HL-60 (cell line): ENCODE measurements at regions not wholly inside any gene's neighbourhood (a gene's known extent, or its start where the extent isn't known, plus 50 kb on each side); places are given as distances from the start of the nearest gene placed in this dataset.

Experiments
- DNase-seq, 2 experiments: peaks; one replicate each; pipeline ENCODE4 v3.0.0-alpha.2; 2010 to 2020; ENCODE audit warnings: low read depth in 1 of 2, low spot score in 1 of 2
- H3K27ac ChIP-seq: fragments of 250-450 bp; sonication (Bioruptor Pico); replicated peaks from 2 replicates; pipeline ENCODE4 v1.5.1; 2020; ENCODE audit warnings: mild to moderate bottlenecking, moderate library complexity
- H3K27me3 ChIP-seq: fragments of 250-450 bp; sonication (Bioruptor Pico); 2 replicates; pipeline ENCODE4 v1.5.1; 2021; ENCODE audit warnings: mild to moderate bottlenecking, moderate library complexity; ENCODE audit not compliant: insufficient read depth, poor library complexity, severe bottlenecking
- H3K4me3 ChIP-seq: replicated peaks from 2 replicates; pipeline ENCODE4 v1.5.1; 2011; ENCODE audit warnings: mild to moderate bottlenecking, control low read depth, low read length; ENCODE audit not compliant: insufficient read depth
- GABPA ChIP-seq: IDR thresholded peaks from 2 replicates; pipeline ENCODE4 v1.6.1; 2012; ENCODE audit warnings: low read depth
- POLR2AphosphoS5 ChIP-seq: IDR thresholded peaks from 2 replicates; pipeline ENCODE4 v1.6.1; 2012; ENCODE audit warnings: low read depth
- REST ChIP-seq: IDR thresholded peaks from 2 replicates; pipeline ENCODE4 v1.6.1; 2012; ENCODE audit warnings: low read depth; ENCODE audit not compliant: insufficient replicate concordance
- SPI1 ChIP-seq: IDR thresholded peaks from 2 replicates; pipeline ENCODE4 v1.6.1; 2012; ENCODE audit warnings: low read depth, mild to moderate bottlenecking, borderline replicate concordance
- TF ChIP-seq, protein P1 (sequence below): IDR thresholded peaks from one replicate; pipeline ENCODE4 v1.5.1; 2011; ENCODE audit warnings: low read length, control low read depth, inconsistent platforms; ENCODE audit not compliant: insufficient read depth

DNA sequence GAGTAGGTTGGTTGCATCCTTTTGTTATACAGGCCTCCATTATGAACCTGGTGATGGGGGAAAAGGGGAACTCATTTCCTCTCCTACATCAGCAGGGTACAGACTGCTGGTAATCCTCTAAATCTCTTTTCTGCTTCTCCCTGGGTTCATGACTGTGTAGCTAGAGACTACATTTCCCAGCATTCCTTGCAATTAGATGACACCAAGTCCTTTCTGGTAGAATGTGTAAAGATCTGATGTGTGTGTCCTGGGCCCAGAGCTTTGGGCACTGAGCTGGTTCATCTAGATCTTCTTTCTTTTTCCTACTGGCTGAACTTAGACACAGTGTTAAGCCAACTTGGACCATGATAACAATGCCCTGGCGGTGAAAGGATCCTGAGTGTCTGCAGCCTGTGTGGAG, 104.7 kb upstream of the IFNGR1 start:
- no peaks in the 10 kb centered on the region for H3K27me3 ChIP-seq
- TF ChIP-seq SPI1 = peak; percentile 48
- TF ChIP-seq, protein P1, sequence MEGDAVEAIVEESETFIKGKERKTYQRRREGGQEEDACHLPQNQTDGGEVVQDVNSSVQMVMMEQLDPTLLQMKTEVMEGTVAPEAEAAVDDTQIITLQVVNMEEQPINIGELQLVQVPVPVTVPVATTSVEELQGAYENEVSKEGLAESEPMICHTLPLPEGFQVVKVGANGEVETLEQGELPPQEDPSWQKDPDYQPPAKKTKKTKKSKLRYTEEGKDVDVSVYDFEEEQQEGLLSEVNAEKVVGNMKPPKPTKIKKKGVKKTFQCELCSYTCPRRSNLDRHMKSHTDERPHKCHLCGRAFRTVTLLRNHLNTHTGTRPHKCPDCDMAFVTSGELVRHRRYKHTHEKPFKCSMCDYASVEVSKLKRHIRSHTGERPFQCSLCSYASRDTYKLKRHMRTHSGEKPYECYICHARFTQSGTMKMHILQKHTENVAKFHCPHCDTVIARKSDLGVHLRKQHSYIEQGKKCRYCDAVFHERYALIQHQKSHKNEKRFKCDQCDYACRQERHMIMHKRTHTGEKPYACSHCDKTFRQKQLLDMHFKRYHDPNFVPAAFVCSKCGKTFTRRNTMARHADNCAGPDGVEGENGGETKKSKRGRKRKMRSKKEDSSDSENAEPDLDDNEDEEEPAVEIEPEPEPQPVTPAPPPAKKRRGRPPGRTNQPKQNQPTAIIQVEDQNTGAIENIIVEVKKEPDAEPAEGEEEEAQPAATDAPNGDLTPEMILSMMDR = no peak
- TF ChIP-seq REST = no peak
- no peak for TF ChIP-seq POLR2AphosphoS5
- no peak for TF ChIP-seq GABPA
- no peak overlapping the region for H3K27ac ChIP-seq
- no peak overlapping the region for H3K4me3 ChIP-seq
- DNase-seq = no peak

GRCh38 chr6:137320271-137320670, 101.1 kb upstream of the IFNGR1 start:
- TF ChIP-seq POLR2AphosphoS5 = no peak
- TF ChIP-seq REST = no peak
- TF ChIP-seq GABPA = no peak
- TF ChIP-seq SPI1 = no peak
- TF ChIP-seq, protein P1 = no peak
- no peaks in the 10 kb centered on the region for H3K27me3 ChIP-seq
- no peak overlapping the region for H3K4me3 ChIP-seq
- no peak overlapping the region for H3K27ac ChIP-seq
- no peak for DNase-seq

DNA sequence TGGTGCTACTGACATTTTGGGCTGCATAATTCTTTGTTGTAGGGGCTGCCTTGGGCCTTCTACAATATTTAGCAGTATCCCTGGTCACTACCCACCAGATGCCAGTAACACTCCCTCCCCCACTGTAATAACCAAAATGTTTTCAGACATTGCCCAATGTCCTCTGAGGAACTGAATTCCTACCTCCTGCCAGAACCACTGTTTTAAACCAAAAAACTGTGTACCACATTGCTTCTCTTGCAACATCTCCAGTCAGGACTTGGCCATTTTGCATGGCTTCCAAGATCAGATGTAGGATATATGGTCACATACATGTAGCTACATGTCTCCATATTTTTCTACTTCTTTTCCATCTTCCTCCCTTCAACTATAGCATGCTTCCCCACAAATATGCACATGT, 97.4 kb upstream of the IFNGR1 start:
- Histone ChIP-seq H3K27ac (no peak overlapping the region), H3K27me3 (no peaks in the 10 kb centered on the region), H3K4me3 (no peak overlapping the region)
- no peak for DNase-seq
- TF ChIP-seq REST = no peak
- peak; percentile 30; the same call in 1 of the 2 replicates for TF ChIP-seq SPI1
- TF ChIP-seq, protein P1 = no peak
- no peak for TF ChIP-seq POLR2AphosphoS5
- no peak for TF ChIP-seq GABPA
